Nephron progenitor cell (in vitro differentiated cells): ENCODE measurements at regions not wholly inside any gene's neighbourhood (a gene's known extent, or its start where the extent isn't known, plus 50 kb on each side); places are given as distances from the start of the nearest gene placed in this dataset.

Source experiments
- DNase-seq: peaks from one replicate; pipeline ENCODE4 v3.0.0; 2021
- H3K27ac Mint-ChIP-seq: 2 replicates; pipeline ENCODE4 v1.8.0; 2021; ENCODE audit warnings: mild to moderate bottlenecking, moderate library complexity, mixed read lengths
- H3K27me3 Mint-ChIP-seq: 2 replicates; pipeline ENCODE4 v1.8.0; 2021; ENCODE audit warnings: mild to moderate bottlenecking, low read depth, mixed read lengths; ENCODE audit not compliant: poor library complexity
- H3K36me3 Mint-ChIP-seq: 2 replicates; pipeline ENCODE4 v1.8.0; 2021; ENCODE audit warnings: low read depth, mixed read lengths
- H3K4me1 Mint-ChIP-seq: 2 replicates; pipeline ENCODE4 v1.8.0; 2021; ENCODE audit warnings: mixed read lengths
- H3K4me3 Mint-ChIP-seq: 2 replicates; pipeline ENCODE4 v1.8.0; 2021; ENCODE audit warnings: mild to moderate bottlenecking, moderate library complexity, mixed read lengths
- H3K9me3 Mint-ChIP-seq: 2 replicates; pipeline ENCODE4 v1.8.0; 2021; ENCODE audit warnings: mild to moderate bottlenecking, moderate library complexity, mixed read lengths
- CTCF ChIP-seq: fragments of 200-600 bp; sonication (generic); IDR thresholded peaks from 2 replicates; pipeline ENCODE4 v1.5.0; 2021; ENCODE audit warnings: antibody characterized with exemption

GRCh38 chr15:98596885-98597392 lies 51.4 kb upstream of the IGF1R start:
- peaks cover under 1% of the 10 kb centered on the region for H3K36me3 Mint-ChIP-seq
- peaks cover 5% of the 10 kb centered on the region for H3K9me3 Mint-ChIP-seq
- peaks cover 33% of the 10 kb centered on the region for H3K4me1 Mint-ChIP-seq
- no peak overlapping the region for H3K4me3 Mint-ChIP-seq
- no peak overlapping the region for H3K27ac Mint-ChIP-seq
- peaks cover 3% of the 10 kb centered on the region for H3K27me3 Mint-ChIP-seq
- no peak for TF ChIP-seq CTCF
- no peak for DNase-seq

GRCh38 chr15:98597666-98598065 lies 50.7 kb upstream of the IGF1R start:
- Mint-ChIP-seq H3K27me3 (no peaks in the 10 kb centered on the region), H3K36me3 (peaks cover 4% of the 10 kb centered on the region), H3K9me3 (peaks cover 9% of the 10 kb centered on the region), H3K4me3 (no peak overlapping the region), H3K27ac (no peak overlapping the region), H3K4me1 (peaks cover 33% of the 10 kb centered on the region)
- TF ChIP-seq CTCF: no peak
- no peak for DNase-seq
